Medulla oblongata (tissue), 1 donor: ENCODE measurements at regions not wholly inside any gene's neighbourhood (a gene's known extent, or its start where the extent isn't known, plus 50 kb on each side); places are given as distances from the start of the nearest gene placed in this dataset.
"Not testable (repeated sequence)": the region's sequence is repeated elsewhere in the genome, so short reads cannot be mapped to it uniquely, and the experiment has no call there.

Source experiments
- DNase-seq: peaks from one replicate; pipeline ENCODE4 v3.0.0-alpha.2; 2015; ENCODE audit errors: extremely low spot score

GRCh38 chr21:41610840-41611115 lies 102.8 kb upstream of the TMPRSS2 start:
- not testable (repeated sequence) for DNase-seq

GRCh38 chr21:41610042-41610839 lies 102.3 kb upstream of the TMPRSS2 start:
- peak; percentile 63 for DNase-seq

DNA sequence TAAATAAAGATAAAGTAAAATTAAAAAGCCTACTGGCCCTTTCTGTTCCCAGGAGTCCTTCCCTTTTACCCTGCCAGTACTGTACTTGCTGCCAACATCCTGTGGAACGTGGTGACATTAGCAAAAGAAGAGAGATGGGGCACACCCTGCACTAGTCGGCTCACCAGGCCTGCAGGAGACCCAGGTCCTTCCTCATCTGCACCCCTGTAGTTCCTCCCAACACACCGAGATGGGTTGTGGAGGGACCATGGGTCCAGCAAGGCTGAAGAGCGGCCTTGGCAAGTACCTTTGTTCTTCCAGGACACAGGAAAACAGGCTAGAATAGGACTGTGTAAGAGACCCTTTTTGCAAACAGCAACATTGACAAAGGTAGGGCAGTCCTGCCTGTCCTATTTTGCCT lies 98.7 kb upstream of the TMPRSS2 start:
- DNase-seq: no peak

GRCh38 chr21:41605934-41606285 lies 98.0 kb upstream of the TMPRSS2 start:
- no peak for DNase-seq

DNA sequence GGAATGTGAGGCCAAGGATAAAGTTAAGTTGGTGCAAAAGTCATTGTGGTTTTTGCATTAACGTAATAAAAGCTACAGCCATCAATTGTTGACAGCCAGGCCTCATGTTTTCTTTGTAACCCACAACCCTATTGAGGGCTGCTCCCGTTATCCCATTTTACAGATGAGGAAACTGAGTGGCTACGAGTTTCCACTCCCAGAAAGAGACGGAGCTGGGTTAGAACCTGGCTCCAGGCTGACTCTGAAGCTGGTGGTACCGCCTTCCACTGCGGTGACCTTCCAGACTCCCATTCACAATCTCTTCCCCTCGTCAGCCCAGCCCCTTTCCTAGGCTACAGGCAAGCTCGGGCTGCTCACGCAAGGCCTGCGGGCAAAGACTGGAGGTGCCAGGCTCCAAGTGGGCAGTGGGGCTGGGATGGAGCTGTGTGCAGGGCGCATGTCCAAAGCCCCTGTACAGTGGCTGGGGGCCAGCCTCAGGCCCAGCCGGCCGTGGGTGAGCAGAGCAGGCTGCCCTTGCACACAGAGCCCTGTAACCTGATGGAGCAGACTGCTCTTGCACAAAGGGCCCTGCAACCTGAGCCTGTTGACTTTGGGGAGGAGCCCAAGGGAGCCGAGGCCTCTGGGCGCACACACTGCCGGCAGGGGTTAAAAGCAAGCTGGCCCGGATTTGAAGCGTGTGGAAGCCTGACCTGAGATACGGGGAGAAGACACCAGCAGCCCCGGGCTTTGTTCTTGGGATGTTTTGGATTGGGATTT lies 97.4 kb upstream of the TMPRSS2 start:
- DNase-seq: no peak

DNA sequence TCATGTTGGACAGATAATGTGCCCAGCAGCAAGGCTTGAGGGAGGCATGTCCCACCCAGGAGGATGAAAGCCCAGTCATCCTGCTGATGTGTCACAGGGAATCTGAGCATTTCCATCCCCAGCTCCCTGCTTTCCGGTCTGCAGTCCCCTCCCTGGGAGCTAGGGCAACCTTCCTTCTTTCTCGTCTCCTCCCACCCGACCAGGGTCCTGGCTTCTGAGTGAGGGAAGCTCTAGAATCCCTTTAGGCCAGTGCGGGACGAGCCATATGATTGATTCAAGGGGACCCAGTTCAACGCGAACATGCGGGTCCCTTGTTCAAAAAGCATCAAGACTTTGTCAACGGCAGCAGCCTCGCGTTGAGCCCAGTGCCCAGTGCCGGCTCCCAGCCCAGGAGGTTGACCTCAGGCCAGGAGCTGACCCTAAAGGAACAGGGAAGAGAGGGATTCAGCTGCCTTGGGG lies 96.7 kb upstream of the TMPRSS2 start:
- DNase-seq: no peak

GRCh38 chr21:41603476-41603875 lies 95.5 kb upstream of the TMPRSS2 start:
- DNase-seq: no peak

DNA sequence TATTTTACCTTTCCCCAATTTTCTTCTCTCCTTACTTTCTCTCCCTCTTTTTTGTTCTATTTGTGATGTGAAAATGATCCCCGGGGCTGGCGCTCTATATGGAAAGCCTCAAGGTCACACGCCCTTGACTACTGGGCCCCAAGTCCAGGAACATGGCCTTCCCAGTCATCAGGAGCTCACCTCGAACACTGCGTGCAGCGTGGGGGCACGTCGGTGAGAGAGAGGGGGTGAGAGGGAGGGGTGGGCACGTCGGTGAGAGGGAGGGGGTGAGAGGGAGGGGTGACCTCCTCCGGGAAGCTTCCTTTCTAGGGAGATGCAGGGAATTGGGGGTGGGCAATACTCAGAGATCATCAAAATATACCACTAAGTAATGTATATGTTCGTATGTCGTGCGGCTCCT lies 94.6 kb upstream of the TMPRSS2 start:
- DNase-seq: no peak

DNA sequence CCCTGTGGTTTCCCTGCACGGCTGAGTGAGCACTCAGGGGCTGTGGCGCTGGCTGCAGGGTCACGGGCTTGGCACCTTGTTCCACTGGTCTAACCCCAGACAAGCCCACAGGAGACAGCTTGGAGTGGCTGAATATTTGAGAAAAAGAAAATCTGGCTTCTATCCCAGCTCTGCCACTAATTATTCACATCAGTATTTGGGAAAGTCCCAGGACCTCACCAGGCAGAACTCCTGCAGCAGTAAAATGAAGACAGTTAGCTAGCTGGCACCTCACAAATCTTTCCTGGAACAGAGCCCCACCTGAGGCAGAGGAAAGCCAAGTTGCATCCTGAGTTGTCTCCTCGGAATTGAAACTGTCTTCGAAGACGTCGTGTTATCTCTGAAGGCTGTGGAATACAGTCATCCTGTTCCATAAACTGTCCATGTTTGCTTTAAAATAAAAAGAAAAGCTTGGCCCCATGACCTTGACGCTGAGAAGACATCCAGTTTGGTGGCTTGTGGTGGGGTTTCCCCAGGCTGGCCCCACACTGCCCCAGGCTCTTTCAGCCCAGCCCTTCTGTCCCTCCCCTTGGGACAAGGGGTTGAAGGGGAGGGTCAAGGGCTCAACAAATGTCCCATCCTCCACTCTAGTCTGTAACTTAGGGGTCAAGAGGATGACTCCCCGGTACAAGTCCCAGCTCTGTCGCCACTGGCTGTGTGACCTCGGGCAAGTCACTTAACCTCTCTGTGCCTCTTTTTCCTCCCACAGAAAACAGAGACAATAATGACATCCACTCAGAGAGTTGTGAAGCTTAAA lies 93.8 kb upstream of the TMPRSS2 start:
- DNase-seq: peak; percentile 12

DNA sequence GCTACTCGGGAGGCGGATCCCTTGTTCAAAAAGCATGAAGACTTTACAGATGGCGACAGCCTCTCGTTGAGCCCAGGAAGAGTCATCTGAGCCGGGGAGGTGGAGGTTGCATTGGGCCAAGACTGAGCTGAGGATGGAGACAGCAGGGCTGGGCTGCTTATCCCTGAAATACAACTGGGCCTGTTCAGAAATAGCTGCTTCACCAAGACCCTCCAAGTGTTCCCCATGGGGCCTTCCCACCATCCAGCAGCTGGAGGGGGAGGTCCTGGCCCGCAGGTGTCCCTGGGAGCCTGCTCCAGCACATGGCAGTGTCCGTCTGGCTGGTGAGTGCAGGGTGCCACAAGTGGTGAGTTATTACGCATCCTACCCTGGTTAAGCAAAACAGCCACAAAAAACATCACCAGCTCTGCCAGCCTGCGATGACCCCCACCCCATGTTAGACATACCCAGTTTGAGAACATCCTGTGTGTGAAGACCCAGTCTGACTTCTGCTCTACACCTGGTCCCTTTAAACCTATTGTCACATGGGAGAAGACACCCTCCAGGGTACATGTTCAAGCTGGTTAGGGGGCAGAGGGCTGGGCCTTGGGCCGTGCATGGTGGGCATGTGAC lies 93.1 kb upstream of the TMPRSS2 start:
- no peak for DNase-seq

DNA sequence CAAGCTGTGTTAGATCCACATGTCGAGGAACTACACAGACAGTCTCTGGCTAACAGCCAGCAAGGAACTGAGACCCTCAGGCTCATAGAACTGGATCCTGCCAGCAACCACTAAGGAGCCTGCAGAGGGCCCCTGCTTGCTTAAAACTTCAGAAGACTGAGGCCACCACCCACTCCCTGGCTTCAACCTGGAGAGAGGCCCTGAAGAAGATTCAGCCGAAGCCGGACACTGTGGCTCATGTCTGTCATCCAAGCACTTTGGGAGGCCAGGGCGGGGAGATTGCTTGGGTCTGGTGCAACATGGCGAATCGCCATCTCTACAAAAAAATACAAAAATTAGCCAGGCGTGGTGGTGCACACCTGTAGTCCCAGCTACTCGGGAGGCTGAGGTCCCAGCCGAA lies 92.6 kb upstream of the TMPRSS2 start:
- DNase-seq: no peak

- no peak for DNase-seq
Observed at GRCh38 chr21:41600116-41600515, 92.2 kb upstream of the TMPRSS2 start.

GRCh38 chr21:41598561-41599431 lies 90.8 kb upstream of the TMPRSS2 start:
- DNase-seq: no peak

- DNase-seq: no peak
Observed at GRCh38 chr21:41597811-41598231, 89.9 kb upstream of the TMPRSS2 start.

DNA sequence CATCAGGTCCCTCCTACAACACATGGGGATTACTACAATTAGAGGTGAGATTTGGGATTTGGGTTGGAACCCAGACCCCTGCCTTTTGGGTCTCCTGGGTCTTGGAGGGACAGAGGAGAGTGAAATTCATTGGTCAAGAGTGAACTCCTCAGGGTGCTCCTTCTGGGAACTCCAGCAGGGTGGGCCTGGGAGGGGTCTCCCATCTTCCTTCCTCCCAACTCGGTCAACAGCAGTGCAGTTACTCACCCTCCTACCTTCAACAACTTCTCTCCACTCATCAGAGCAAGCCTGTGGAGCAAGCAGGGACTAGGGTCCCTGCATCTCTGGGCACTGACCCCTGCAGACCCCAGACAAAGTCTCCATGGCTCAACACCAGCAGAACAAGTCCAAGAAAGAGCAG lies 89.3 kb upstream of the TMPRSS2 start:
- DNase-seq: no peak

GRCh38 chr21:41596241-41596925 lies 88.4 kb upstream of the TMPRSS2 start:
- DNase-seq: no peak

GRCh38 chr21:41594268-41594667 lies 86.3 kb upstream of the TMPRSS2 start:
- DNase-seq: no peak

DNA sequence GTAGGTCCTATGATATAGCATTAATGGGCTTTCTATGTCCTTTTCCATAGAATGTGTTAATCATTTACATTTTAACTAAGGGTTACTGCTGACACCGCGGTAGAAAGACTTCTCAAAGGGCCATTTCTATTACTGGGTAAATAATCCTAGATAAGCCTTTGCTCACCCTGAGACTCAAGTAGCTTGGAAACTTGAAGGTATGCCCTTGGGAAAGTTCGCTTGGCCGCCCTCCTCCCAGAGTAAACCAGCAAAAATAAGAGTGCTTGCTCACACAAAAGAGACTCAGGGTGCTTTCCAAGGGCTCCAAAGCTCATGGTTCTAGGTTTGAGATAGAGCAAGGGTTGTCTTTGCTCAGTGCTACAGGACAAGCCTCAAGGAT lies 85.8 kb upstream of the TMPRSS2 start:
- DNase-seq: no peak

DNA sequence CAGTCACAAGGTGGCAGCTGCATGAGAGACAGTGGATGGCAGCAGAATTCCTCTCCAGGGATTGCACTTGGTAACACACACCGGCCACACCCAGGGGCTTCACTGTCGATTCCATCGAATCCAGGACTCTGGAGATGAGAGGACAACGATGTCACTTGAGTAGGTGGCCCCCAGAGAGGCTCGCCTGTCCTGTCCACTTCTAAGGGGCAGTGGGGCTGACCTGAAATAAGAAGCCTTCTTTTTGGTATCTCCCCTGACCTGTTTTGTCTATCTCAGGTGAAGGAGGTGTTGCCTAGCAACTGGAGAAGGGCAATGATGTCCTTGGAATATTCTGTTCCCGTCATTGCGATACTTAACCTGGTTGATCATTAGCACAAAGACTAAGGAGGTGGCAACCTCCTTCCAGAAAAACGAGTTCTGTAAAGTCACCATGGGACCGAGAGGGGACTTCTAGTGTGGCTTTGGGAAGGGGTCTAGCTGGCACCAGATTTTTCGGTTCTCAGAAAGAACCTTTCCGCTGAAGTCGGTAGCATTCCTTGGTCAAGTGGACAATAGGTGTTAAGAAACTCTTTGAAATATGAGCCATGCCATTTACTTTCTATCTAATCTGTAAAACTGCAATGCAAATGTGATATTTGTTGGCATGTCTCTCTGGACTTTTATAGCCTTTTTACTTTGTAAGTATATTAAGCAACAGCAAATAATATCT lies 85.2 kb upstream of the TMPRSS2 start:
- no peak for DNase-seq

- no peak for DNase-seq
Observed at GRCh38 chr21:41589620-41590175, 81.7 kb upstream of the TMPRSS2 start.
